GM12891 (cell line): ENCODE measurements at regions not wholly inside any gene's neighbourhood (a gene's known extent, or its start where the extent isn't known, plus 50 kb on each side); places are given as distances from the start of the nearest gene placed in this dataset.

ENCODE experiments used
- POLR2A ChIP-seq: IDR thresholded peaks from 2 replicates; pipeline ENCODE4 v1.6.1; 2011; ENCODE audit warnings: low read depth, low read length, control low read depth
- POLR2AphosphoS5 ChIP-seq: IDR thresholded peaks from 2 replicates; pipeline ENCODE4 v1.6.1; 2011; ENCODE audit warnings: low read depth, low read length, control low read depth
- POU2F2 ChIP-seq: IDR thresholded peaks from 2 replicates; pipeline ENCODE4 v1.6.1; 2011; ENCODE audit warnings: low read depth, mild to moderate bottlenecking, control low read depth, low read length, moderate library complexity
- SPI1 ChIP-seq: IDR thresholded peaks from 2 replicates; pipeline ENCODE4 v1.6.1; 2011; ENCODE audit warnings: low read depth, low read length, control low read depth
- TAF1 ChIP-seq: IDR thresholded peaks from 2 replicates; pipeline ENCODE4 v1.6.1; 2011; ENCODE audit warnings: low read depth, low read length, control low read depth

DNA sequence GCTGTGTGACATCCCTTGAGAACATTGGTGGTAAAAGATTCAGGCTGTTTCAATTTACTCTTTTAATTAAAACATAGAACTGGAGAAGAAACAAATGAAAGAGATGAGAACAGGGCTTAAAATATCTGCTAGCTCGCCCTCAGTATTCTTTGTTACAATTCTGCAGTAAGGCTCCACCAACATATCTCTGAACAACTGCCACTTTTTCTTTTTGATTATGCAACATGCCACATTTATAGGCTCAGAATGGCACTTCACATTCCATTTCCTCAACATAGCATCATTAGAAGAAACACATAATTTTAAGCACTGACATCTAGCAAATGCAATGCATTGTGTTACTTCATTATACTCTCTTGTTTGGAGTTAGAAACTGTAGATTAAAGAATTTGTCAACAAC lies 1315.2 kb downstream of the LRFN5 start:
- no peak for TF ChIP-seq POLR2A
- no peak for TF ChIP-seq POLR2AphosphoS5
- no peak for TF ChIP-seq TAF1
- no peak for TF ChIP-seq SPI1
- TF ChIP-seq POU2F2 = no peak
